DOHH2 (cell line): ENCODE measurements at regions not wholly inside any gene's neighbourhood (a gene's known extent, or its start where the extent isn't known, plus 50 kb on each side); places are given as distances from the start of the nearest gene placed in this dataset.

ENCODE experiments used
- EZH2phosphoT487 ChIP-seq: fragments of 200-600 bp; sonication (generic); IDR thresholded peaks from 2 replicates; pipeline ENCODE4 v1.6.1; 2017; ENCODE audit warnings: borderline replicate concordance, mild to moderate bottlenecking, antibody characterized with exemption, low read length, moderate library complexity, mixed read lengths
- TF ChIP-seq, protein P1 (sequence below): fragments of 200-600 bp; sonication (generic); IDR thresholded peaks from one replicate; pipeline ENCODE4 v1.5.1; 2014; ENCODE audit warnings: antibody characterized with exemption, mild to moderate bottlenecking, low read depth, low read length; ENCODE audit not compliant: poor library complexity, severe bottlenecking

DNA sequence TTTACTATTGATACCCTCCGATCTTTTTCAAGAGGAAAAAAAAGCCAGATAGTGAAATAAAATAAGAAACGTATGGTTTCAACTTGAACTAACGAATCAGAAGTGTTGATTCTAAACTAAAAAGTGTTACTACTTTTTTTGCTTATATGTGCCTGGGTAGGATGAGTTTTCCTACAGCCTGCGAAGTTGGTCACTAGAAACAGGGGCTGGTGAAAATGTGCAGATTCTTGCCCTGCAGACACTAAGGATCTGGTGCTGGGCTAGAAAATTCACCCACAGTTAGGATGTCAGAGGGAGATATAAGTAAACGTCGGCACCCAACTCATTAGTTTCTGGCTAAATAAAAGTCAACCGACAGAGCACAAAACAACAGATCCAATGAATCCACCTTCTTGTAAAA, 298.7 kb upstream of the NFE2L3 start:
- TF ChIP-seq, protein P1, sequence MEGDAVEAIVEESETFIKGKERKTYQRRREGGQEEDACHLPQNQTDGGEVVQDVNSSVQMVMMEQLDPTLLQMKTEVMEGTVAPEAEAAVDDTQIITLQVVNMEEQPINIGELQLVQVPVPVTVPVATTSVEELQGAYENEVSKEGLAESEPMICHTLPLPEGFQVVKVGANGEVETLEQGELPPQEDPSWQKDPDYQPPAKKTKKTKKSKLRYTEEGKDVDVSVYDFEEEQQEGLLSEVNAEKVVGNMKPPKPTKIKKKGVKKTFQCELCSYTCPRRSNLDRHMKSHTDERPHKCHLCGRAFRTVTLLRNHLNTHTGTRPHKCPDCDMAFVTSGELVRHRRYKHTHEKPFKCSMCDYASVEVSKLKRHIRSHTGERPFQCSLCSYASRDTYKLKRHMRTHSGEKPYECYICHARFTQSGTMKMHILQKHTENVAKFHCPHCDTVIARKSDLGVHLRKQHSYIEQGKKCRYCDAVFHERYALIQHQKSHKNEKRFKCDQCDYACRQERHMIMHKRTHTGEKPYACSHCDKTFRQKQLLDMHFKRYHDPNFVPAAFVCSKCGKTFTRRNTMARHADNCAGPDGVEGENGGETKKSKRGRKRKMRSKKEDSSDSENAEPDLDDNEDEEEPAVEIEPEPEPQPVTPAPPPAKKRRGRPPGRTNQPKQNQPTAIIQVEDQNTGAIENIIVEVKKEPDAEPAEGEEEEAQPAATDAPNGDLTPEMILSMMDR = no peak
- no peak for TF ChIP-seq EZH2phosphoT487
